Neuronal stem cell (in vitro differentiated cells): ENCODE measurements at regions not wholly inside any gene's neighbourhood (a gene's known extent, or its start where the extent isn't known, plus 50 kb on each side); places are given as distances from the start of the nearest gene placed in this dataset.

Experiments
- DNase-seq: peaks from one replicate; pipeline ENCODE4 v3.0.0-alpha.2; 2013; ENCODE audit warnings: low spot score
- H2AFZ ChIP-seq: one replicate; pipeline ENCODE4 v1.6.1; 2013; ENCODE audit warnings: mild to moderate bottlenecking, low read length, inconsistent platforms
- H2AK5ac ChIP-seq: 2 replicates; pipeline ENCODE4 v1.6.1; 2013; ENCODE audit warnings: low read depth, mild to moderate bottlenecking, inconsistent platforms, low read length, moderate library complexity, mixed read lengths
- H2BK120ac ChIP-seq: 2 replicates; pipeline ENCODE4 v1.6.1; 2013; ENCODE audit warnings: low read depth, mild to moderate bottlenecking, inconsistent platforms, low read length, moderate library complexity, mixed read lengths
- H2BK12ac ChIP-seq: one replicate; pipeline ENCODE4 v1.6.1; 2013; ENCODE audit warnings: low read length, inconsistent platforms
- H2BK15ac ChIP-seq: 2 replicates; pipeline ENCODE4 v1.6.1; 2013; ENCODE audit warnings: mild to moderate bottlenecking, low read length, inconsistent platforms, mixed read lengths
- H2BK5ac ChIP-seq: one replicate; pipeline ENCODE4 v1.6.1; 2013; ENCODE audit warnings: inconsistent platforms, mild to moderate bottlenecking, low read length, moderate library complexity
- H3K14ac ChIP-seq: one replicate; pipeline ENCODE4 v1.6.1; 2013; ENCODE audit warnings: low read length, inconsistent platforms
- H3K18ac ChIP-seq: 2 replicates; pipeline ENCODE4 v1.6.1; 2013; ENCODE audit warnings: low read length, inconsistent platforms
- H3K23ac ChIP-seq: 2 replicates; pipeline ENCODE4 v1.6.1; 2013; ENCODE audit warnings: low read depth, mild to moderate bottlenecking, mixed read lengths, low read length, inconsistent platforms; ENCODE audit not compliant: poor library complexity
- H3K27ac ChIP-seq: replicated peaks from 3 replicates; pipeline ENCODE4 v1.5.1; 2013; ENCODE audit warnings: low read length, inconsistent platforms
- H3K27me3 ChIP-seq, 3 experiments: 2 replicates each; pipeline ENCODE4 v1.6.1; 2013; ENCODE audit warnings: low read length in 3 of 3, mild to moderate bottlenecking in 2 of 3, inconsistent platforms in 1 of 3, low read depth in 1 of 3, mixed read lengths in 1 of 3, moderate library complexity in 1 of 3; ENCODE audit not compliant: control insufficient read depth in 3 of 3, insufficient read depth in 3 of 3
- H3K36me3 ChIP-seq, 2 donors: replicated peaks in 1 of 2; 2 replicates each; pipeline ENCODE4 v1.6.1; 2013; ENCODE audit warnings: low read length in 2 of 2; ENCODE audit not compliant: control insufficient read depth in 2 of 2, insufficient read depth in 2 of 2
- H3K4ac ChIP-seq: 2 replicates; pipeline ENCODE4 v1.6.1; 2013; ENCODE audit warnings: inconsistent platforms, mild to moderate bottlenecking, low read length, moderate library complexity
- H3K4me1 ChIP-seq, 2 donors: 1 replicate in 1 of 2; 2 replicates in 1 of 2; pipeline ENCODE4 v1.6.1; 2013; ENCODE audit warnings: low read length in 2 of 2, low read depth in 1 of 2; ENCODE audit not compliant: control insufficient read depth in 2 of 2, insufficient read depth in 1 of 2
- H3K4me2 ChIP-seq: one replicate; pipeline ENCODE4 v1.6.1; 2013; ENCODE audit warnings: mild to moderate bottlenecking, low read length, inconsistent platforms; ENCODE audit not compliant: insufficient read depth, poor library complexity, severe bottlenecking
- H3K4me3 ChIP-seq, 2 donors: 2 replicates each; pipeline ENCODE4 v1.5.1; 2013; ENCODE audit warnings: low read length in 2 of 2, mild to moderate bottlenecking in 2 of 2, inconsistent platforms in 1 of 2, moderate library complexity in 1 of 2
- H3K79me1 ChIP-seq: one replicate; pipeline ENCODE4 v1.6.1; 2013; ENCODE audit warnings: low read depth, mild to moderate bottlenecking, inconsistent platforms, low read length, moderate library complexity
- H3K9ac ChIP-seq: one replicate; pipeline ENCODE4 v1.6.1; 2013; ENCODE audit warnings: mild to moderate bottlenecking, low read depth, low read length, inconsistent platforms; ENCODE audit not compliant: poor library complexity
- H3K9me3 ChIP-seq, 2 donors: replicated peaks in 1 of 2; 2 replicates each; pipeline versions ENCODE3 to v1.6.1; 2013; ENCODE audit warnings: low read length in 2 of 2, mild to moderate bottlenecking in 2 of 2, inconsistent platforms in 1 of 2, low read depth in 1 of 2, mixed read lengths in 1 of 2, moderate library complexity in 1 of 2; ENCODE audit not compliant: control insufficient read depth in 2 of 2, insufficient read depth in 1 of 2
- H4K8ac ChIP-seq: one replicate; pipeline ENCODE4 v1.6.1; 2013; ENCODE audit warnings: low read depth, mild to moderate bottlenecking, inconsistent platforms, low read length, moderate library complexity
- H4K91ac ChIP-seq: one replicate; pipeline ENCODE4 v1.6.1; 2013; ENCODE audit warnings: low read length, low read depth, mild to moderate bottlenecking, inconsistent platforms; ENCODE audit not compliant: poor library complexity
- WGBS, 2 donors: extraction: QIAGEN DNeasy Blood & Tissue Kit; methylation state at CpG; one replicate each; pipeline ENCODE4 v1.1.7; 2013; ENCODE audit warnings: missing lambda C conversion rate in 2 of 2, mixed read lengths in 1 of 2; ENCODE audit not compliant: insufficient read length in 2 of 2, insufficient replicate concordance in 1 of 2; ENCODE audit errors: extremely low coverage in 2 of 2; 5-methylcytosine and 5-hydroxymethylcytosine counted together

GRCh38 chr5:82851471-82851870 lies 225.7 kb downstream of the TMEM167A start:
- Histone ChIP-seq H3K23ac (no peak overlapping the region), H2AFZ (no peak overlapping the region), H2BK120ac (no peak overlapping the region), H3K79me1 (no peaks in the 10 kb centered on the region), H3K9ac (no peak overlapping the region), H3K4me3 (no peak overlapping the region), H2AK5ac (no peak overlapping the region), H3K4me2 (no peak overlapping the region), H3K9me3 (peaks cover 5 to 10% of the 10 kb centered on the region in 2 donors), H3K4ac (no peak overlapping the region), H3K27me3 (no peaks in the 10 kb centered on the region), H3K14ac (no peak overlapping the region), H3K27ac (no peak overlapping the region), H4K91ac (no peak overlapping the region), H2BK15ac (no peak overlapping the region), H4K8ac (no peak overlapping the region), H2BK5ac (no peak overlapping the region), H3K36me3 (no peaks in the 10 kb centered on the region), H2BK12ac (no peak overlapping the region), H3K18ac (no peak overlapping the region), H3K4me1 (peaks cover 5 to 7% of the 10 kb centered on the region in 2 donors)
- no peak for DNase-seq
- WGBS, 2 donors, result no CpG with 5 or more reads among the region's 3 CpGs

DNA sequence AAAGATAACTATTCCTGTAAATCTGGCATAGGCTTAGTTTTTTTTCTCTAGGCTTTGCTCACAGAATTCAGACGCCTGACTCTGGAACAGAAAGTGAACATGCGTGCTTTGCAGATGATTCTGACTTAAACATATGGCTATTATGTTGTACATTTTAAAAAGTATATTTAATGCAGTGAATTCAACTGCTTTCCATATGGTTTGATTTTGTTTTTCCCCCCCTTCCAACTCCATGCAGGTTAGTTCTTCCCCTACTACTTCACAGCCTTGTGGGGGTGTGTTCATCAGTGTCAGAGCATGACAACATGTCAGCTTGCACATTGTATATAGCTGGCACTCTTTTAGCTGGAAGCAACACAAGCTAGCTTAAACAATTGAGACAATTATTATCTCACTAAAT lies 226.8 kb downstream of the TMEM167A start:
- H3K36me3 ChIP-seq, result no peaks in the 10 kb centered on the region
- no peak overlapping the region for H3K27ac ChIP-seq
- H3K18ac ChIP-seq, result no peak overlapping the region
- H3K4me2 ChIP-seq, result no peak overlapping the region
- no peak overlapping the region for H2BK15ac ChIP-seq
- H4K8ac ChIP-seq, result no peak overlapping the region
- no peaks in the 10 kb centered on the region for H3K27me3 ChIP-seq
- no peak overlapping the region for H3K4ac ChIP-seq
- H3K14ac ChIP-seq, result no peak overlapping the region
- no peak overlapping the region for H3K4me3 ChIP-seq
- H2AFZ ChIP-seq, result no peak overlapping the region
- WGBS, 2 donors, result no CpG with 5 or more reads among the region's 2 CpGs
- peaks cover 5 to 10% of the 10 kb centered on the region in 2 donors for H3K9me3 ChIP-seq
- H3K79me1 ChIP-seq, result no peaks in the 10 kb centered on the region
- H2BK12ac ChIP-seq, result no peak overlapping the region
- no peak overlapping the region for H3K9ac ChIP-seq
- no peak overlapping the region for H2AK5ac ChIP-seq
- H3K23ac ChIP-seq, result no peak overlapping the region
- H2BK120ac ChIP-seq, result no peak overlapping the region
- H4K91ac ChIP-seq, result no peak overlapping the region
- H2BK5ac ChIP-seq, result no peak overlapping the region
- H3K4me1 ChIP-seq, result peaks cover 0 to 3% of the 10 kb centered on the region in 2 donors
- no peak for DNase-seq

- H3K4me2 ChIP-seq, result no peak overlapping the region
- H2BK15ac ChIP-seq, result no peak overlapping the region
- H3K4me3 ChIP-seq, result no peak overlapping the region
- no peaks in the 10 kb centered on the region for H3K36me3 ChIP-seq
- H3K9me3 ChIP-seq, result peaks cover 5 to 10% of the 10 kb centered on the region in 2 donors
- H3K27ac ChIP-seq, result no peak overlapping the region
- no peak for DNase-seq
- H2AK5ac ChIP-seq, result no peak overlapping the region
- H3K14ac ChIP-seq, result no peak overlapping the region
- no peak overlapping the region for H3K9ac ChIP-seq
- H3K79me1 ChIP-seq, result no peaks in the 10 kb centered on the region
- H3K27me3 ChIP-seq, result no peaks in the 10 kb centered on the region
- H2BK120ac ChIP-seq, result no peak overlapping the region
- no peak overlapping the region for H4K8ac ChIP-seq
- no peak overlapping the region for H3K18ac ChIP-seq
- no peak overlapping the region for H3K23ac ChIP-seq
- peaks cover 0 to 3% of the 10 kb centered on the region in 2 donors for H3K4me1 ChIP-seq
- H2AFZ ChIP-seq, result no peak overlapping the region
- H2BK12ac ChIP-seq, result no peak overlapping the region
- no peak overlapping the region for H2BK5ac ChIP-seq
- no peak overlapping the region for H3K4ac ChIP-seq
- no peak overlapping the region for H4K91ac ChIP-seq
These were observed 227.3 kb downstream of the TMEM167A start for GRCh38 chr5:82849885-82850284.

- H3K36me3 ChIP-seq, result no peaks in the 10 kb centered on the region
- no peak overlapping the region for H3K4me3 ChIP-seq
- H3K4ac ChIP-seq, result no peak overlapping the region
- H3K4me2 ChIP-seq, result no peak overlapping the region
- DNase-seq, result no peak
- H4K91ac ChIP-seq, result no peak overlapping the region
- WGBS, 2 donors, result no CpG with 5 or more reads among the region's 5 CpGs
- peaks cover 0 to 3% of the 10 kb centered on the region in 2 donors for H3K4me1 ChIP-seq
- H3K18ac ChIP-seq, result no peak overlapping the region
- no peak overlapping the region for H2BK15ac ChIP-seq
- H3K9ac ChIP-seq, result no peak overlapping the region
- H2AK5ac ChIP-seq, result no peak overlapping the region
- no peak overlapping the region for H3K23ac ChIP-seq
- H2BK12ac ChIP-seq, result peak overlapping the region; percentile 30
- peaks cover 5 to 10% of the 10 kb centered on the region in 2 donors for H3K9me3 ChIP-seq
- no peaks in the 10 kb centered on the region for H3K79me1 ChIP-seq
- no peak overlapping the region for H4K8ac ChIP-seq
- no peak overlapping the region for H2BK5ac ChIP-seq
- no peak overlapping the region for H2BK120ac ChIP-seq
- no peak overlapping the region for H3K14ac ChIP-seq
- no peak overlapping the region for H2AFZ ChIP-seq
- no peak overlapping the region for H3K27ac ChIP-seq
- H3K27me3 ChIP-seq, result no peaks in the 10 kb centered on the region
These were observed 229.6 kb downstream of the TMEM167A start for GRCh38 chr5:82847562-82847961.
